Testis (tissue), 2 donors: ENCODE measurements at regions not wholly inside any gene's neighbourhood (a gene's known extent, or its start where the extent isn't known, plus 50 kb on each side); places are given as distances from the start of the nearest gene placed in this dataset.

Experiments used
- DNase-seq: peaks from one replicate; pipeline ENCODE4 v3.0.0-alpha.2; 2019
- H3K27ac ChIP-seq, 2 donors: fragments of 200-600 bp; sonication (generic); one replicate each; pipeline ENCODE4 v1.5.1; 2019
- H3K27me3 ChIP-seq: fragments of 200-600 bp; sonication (generic); one replicate; pipeline ENCODE4 v1.5.1; 2019
- H3K36me3 ChIP-seq: fragments of 200-600 bp; sonication (generic); one replicate; pipeline ENCODE4 v1.5.1; 2017; ENCODE audit warnings: low read depth; ENCODE audit errors: missing control alignments
- H3K4me1 ChIP-seq: fragments of 200-600 bp; sonication (generic); one replicate; pipeline ENCODE4 v1.5.1; 2019
- H3K4me3 ChIP-seq, 2 donors: fragments of 200-600 bp; sonication (generic); one replicate each; pipeline ENCODE4 v1.5.1; 2017 to 2019
- H3K9me3 ChIP-seq: fragments of 200-600 bp; sonication (generic); one replicate; pipeline ENCODE4 v1.5.1; 2017
- POLR2A ChIP-seq: fragments of 450-650 bp; IDR thresholded peaks from one replicate; pipeline ENCODE4 v1.6.1; 2017; ENCODE audit warnings: antibody characterized with exemption, mild to moderate bottlenecking, moderate library complexity
- WGBS, 2 donors: methylation state at CpG; one replicate each; pipeline ENCODE4 v1.1.5; 2018; 5-methylcytosine and 5-hydroxymethylcytosine counted together
- intact Hi-C: fragments of 100-400 bp; cut with DNase I; formaldehyde crosslinking; loops from one replicate; pipeline ENCODE4 v1.15.1; 2023; ENCODE audit warnings: low total_unique reads
- TF ChIP-seq, protein P1 (sequence below), 3 experiments: fragments of 450-650 bp in 2 of 3; fragments of 200-600 bp in 1 of 3; sonication (generic) in 1 of 3; IDR thresholded peaks; one replicate each; pipeline ENCODE4 v1.5.1; 2016 to 2019; ENCODE audit warnings: antibody characterized with exemption in 3 of 3, mild to moderate bottlenecking in 2 of 3, moderate library complexity in 1 of 3

DNA sequence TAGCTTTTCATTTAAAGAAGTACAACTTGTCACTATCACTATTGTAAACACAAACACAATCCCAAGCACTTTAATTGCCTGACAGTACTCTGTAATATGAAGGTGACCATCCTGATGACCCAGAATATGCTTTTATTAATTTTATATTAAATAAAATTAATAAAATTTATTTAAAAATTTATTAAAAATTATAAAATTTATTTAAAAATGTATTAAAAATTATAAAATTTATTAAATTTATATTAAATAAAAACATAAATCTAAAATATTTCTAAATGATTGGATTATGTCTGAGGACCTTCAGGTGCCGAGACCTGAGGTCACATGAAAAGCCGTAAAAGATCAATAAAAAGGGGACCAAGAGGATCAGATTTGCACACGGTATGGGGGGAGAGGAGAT lies 229.8 kb upstream of the KIRREL3 start:
- Histone ChIP-seq H3K9me3 (no peaks in the 10 kb centered on the region), H3K4me1 (no peaks in the 10 kb centered on the region), H3K27ac (no peak overlapping the region), H3K4me3 (no peak overlapping the region), H3K27me3 (no peaks in the 10 kb centered on the region), H3K36me3 (no peaks in the 10 kb centered on the region)
- TF ChIP-seq, protein P1, sequence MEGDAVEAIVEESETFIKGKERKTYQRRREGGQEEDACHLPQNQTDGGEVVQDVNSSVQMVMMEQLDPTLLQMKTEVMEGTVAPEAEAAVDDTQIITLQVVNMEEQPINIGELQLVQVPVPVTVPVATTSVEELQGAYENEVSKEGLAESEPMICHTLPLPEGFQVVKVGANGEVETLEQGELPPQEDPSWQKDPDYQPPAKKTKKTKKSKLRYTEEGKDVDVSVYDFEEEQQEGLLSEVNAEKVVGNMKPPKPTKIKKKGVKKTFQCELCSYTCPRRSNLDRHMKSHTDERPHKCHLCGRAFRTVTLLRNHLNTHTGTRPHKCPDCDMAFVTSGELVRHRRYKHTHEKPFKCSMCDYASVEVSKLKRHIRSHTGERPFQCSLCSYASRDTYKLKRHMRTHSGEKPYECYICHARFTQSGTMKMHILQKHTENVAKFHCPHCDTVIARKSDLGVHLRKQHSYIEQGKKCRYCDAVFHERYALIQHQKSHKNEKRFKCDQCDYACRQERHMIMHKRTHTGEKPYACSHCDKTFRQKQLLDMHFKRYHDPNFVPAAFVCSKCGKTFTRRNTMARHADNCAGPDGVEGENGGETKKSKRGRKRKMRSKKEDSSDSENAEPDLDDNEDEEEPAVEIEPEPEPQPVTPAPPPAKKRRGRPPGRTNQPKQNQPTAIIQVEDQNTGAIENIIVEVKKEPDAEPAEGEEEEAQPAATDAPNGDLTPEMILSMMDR (IDR thresholded peaks at IDR 0.05) = no peak
- no peak for TF ChIP-seq POLR2A
- intact Hi-C loops = no loop called here
- 91 to 93% methylated on average over 3 of the region's 3 CpGs for WGBS, 2 donors
- no peak for DNase-seq

DNA sequence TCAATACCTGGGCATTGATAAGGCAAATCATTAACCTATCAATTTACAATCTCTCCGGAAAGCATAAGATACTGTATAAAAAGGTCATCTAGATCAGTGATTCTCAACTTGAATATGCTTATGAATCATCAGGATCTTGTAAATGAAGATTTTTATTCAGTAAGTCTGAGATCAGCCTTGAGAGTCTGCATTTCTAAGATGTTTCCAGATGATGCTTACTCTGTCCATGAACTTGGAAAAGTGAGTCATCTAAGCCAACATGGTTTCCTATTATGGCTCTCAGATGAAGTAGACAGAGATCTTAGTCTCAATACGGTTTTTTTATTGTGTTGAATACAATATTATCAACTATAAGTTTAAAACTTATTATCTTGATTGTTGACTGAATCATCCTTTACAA lies 226.4 kb upstream of the KIRREL3 start:
- no peaks in the 10 kb centered on the region for H3K9me3 ChIP-seq
- H3K4me3 ChIP-seq = no peak overlapping the region
- H3K27me3 ChIP-seq = no peaks in the 10 kb centered on the region
- H3K27ac ChIP-seq = no peak overlapping the region
- H3K4me1 ChIP-seq = no peaks in the 10 kb centered on the region
- intact Hi-C loops = no loop called here
- WGBS, 2 donors = 88 to 89% methylated on average over 2 of the region's 2 CpGs
- no peak for DNase-seq
- H3K36me3 ChIP-seq = no peaks in the 10 kb centered on the region
- TF ChIP-seq, protein P1 (IDR thresholded peaks at IDR 0.05) = no peak
- no peak for TF ChIP-seq POLR2A

DNA sequence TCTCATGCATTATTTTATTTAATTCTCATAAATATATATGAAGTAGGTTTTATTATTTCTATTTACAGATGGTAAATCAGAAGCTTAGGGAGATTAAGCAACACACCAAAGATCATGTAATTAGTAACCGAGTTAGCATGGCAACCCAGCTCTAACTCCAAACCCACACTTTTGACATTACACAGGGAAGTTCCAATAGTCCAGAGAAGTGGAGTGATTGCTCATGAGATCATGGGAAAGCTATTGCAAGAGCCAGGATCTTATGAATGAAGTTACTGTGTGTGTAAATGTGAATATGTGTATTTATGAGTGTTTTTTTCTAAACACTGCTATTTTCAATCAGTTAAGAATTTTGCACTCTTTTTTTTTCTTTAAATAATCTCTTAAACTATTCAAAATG lies 225.8 kb upstream of the KIRREL3 start:
- H3K27me3 ChIP-seq = no peaks in the 10 kb centered on the region
- DNase-seq = no peak
- WGBS, 2 donors = 88% methylated on average over 1 of the region's 1 CpG
- H3K9me3 ChIP-seq = no peaks in the 10 kb centered on the region
- TF ChIP-seq POLR2A = no peak
- TF ChIP-seq, protein P1 (IDR thresholded peaks at IDR 0.05) = no peak
- H3K4me3 ChIP-seq = no peak overlapping the region
- H3K4me1 ChIP-seq = no peaks in the 10 kb centered on the region
- no peak overlapping the region for H3K27ac ChIP-seq
- intact Hi-C loops = no loop called here
- no peaks in the 10 kb centered on the region for H3K36me3 ChIP-seq

DNA sequence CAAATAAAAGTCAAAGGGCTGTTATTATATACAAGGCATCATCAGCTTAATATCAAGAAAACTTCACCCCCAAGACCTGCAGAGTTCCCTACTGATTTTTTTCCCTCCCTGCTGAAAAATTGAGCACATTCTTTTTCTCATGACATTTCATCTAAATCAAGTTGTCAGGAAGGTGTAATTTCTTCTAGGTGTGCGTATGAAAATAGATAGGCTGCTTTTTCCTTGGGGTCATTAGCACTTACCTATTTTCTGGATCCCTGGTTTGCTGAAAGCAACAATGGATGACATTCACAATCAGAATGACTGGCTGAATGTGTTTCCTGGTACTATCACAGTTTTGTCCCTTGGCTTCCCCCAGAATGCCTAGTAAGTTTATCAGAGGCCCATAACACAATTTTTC lies 225.0 kb upstream of the KIRREL3 start:
- intact Hi-C loops = no loop called here
- no peak for TF ChIP-seq POLR2A
- TF ChIP-seq, protein P1 (IDR thresholded peaks at IDR 0.05) = no peak
- H3K36me3 ChIP-seq = no peaks in the 10 kb centered on the region
- no peak overlapping the region for H3K27ac ChIP-seq
- no peak overlapping the region for H3K4me3 ChIP-seq
- WGBS, 2 donors = 91 to 97% methylated on average over 1 of the region's 1 CpG
- no peaks in the 10 kb centered on the region for H3K27me3 ChIP-seq
- no peaks in the 10 kb centered on the region for H3K4me1 ChIP-seq
- DNase-seq = no peak
- no peaks in the 10 kb centered on the region for H3K9me3 ChIP-seq

DNA sequence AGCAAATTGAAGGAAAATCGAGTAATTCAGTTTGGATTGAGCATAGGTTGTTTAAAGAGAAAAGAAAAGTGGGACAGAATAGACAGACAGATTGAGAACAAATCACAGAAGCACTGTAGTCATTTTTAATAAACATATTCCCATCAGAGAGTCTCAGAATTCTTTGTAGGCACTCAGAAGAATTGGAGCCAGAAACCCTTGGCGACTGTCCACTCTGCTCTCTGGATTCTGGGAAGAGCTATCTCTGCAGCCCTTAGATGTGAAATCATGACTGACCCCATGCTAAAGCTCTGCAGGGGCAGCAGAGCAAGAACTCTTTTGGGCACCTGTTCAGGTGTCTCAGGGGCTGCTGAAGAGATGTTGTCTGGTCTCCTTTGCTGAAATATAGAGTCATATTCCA lies 223.7 kb upstream of the KIRREL3 start:
- no peak for TF ChIP-seq POLR2A
- TF ChIP-seq, protein P1 (IDR thresholded peaks at IDR 0.05) = no peak
- H3K36me3 ChIP-seq = no peaks in the 10 kb centered on the region
- H3K27ac ChIP-seq = no peak overlapping the region
- H3K27me3 ChIP-seq = no peaks in the 10 kb centered on the region
- intact Hi-C loops = no loop called here
- no peak overlapping the region for H3K4me3 ChIP-seq
- no peaks in the 10 kb centered on the region for H3K4me1 ChIP-seq
- 48 to 61% methylated on average over 2 of the region's 2 CpGs for WGBS, 2 donors
- no peaks in the 10 kb centered on the region for H3K9me3 ChIP-seq
- DNase-seq = no peak
